ENCODE measurements at regions not wholly inside any gene's neighbourhood (a gene's known extent, or its start where the extent isn't known, plus 50 kb on each side); places are given as distances from the start of the nearest gene placed in this dataset.

DNA sequence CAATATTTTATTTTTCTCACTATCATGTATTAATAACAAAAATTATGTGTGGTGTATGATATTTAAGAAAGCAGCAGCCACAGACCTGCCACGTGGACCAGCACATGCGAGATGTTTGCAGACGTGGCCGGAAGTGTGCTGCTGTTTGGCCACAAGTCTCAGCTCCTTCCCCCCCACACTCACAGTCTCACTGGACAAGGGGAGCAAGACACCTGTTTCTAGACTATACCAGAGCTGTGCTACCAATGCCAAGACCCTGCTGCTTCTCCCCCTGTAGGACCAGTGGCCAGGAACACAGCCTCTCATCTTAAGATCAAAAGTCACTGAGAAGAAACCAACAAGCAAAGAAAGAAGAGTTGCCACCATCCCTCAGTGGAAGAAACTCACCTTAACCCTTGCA, 258.9 kb upstream of the PPP2R2D start:
- TF ChIP-seq CTCF (IDR thresholded peaks at IDR 0.05) (no peak), POLR2A (IDR thresholded peaks at IDR 0.05) (no peak), EP300 (IDR thresholded peaks at IDR 0.05) (no peak)
